Trophoblast cell (in vitro differentiated cells and primary cell): ENCODE measurements at regions not wholly inside any gene's neighbourhood (a gene's known extent, or its start where the extent isn't known, plus 50 kb on each side); places are given as distances from the start of the nearest gene placed in this dataset.
A peak's percentile ranks its signal among the peaks of the same experiment; 100 is the strongest.
"Not testable (repeated sequence)": the region's sequence is repeated elsewhere in the genome, so short reads cannot be mapped to it uniquely, and the experiment has no call there.

Source experiments
- DNase-seq, 2 donors: peaks; one replicate each; pipeline ENCODE4 v3.0.0-alpha.2; 2016
- H2AFZ ChIP-seq: 2 replicates; pipeline ENCODE4 v1.6.1; 2013; ENCODE audit warnings: low read length, moderate library complexity, mild to moderate bottlenecking; ENCODE audit not compliant: insufficient read depth, poor library complexity
- H2AK5ac ChIP-seq: 2 replicates; pipeline ENCODE4 v1.6.1; 2013; ENCODE audit warnings: mild to moderate bottlenecking, low read length
- H2BK120ac ChIP-seq: 2 replicates; pipeline ENCODE4 v1.6.1; 2013; ENCODE audit warnings: low read length, mild to moderate bottlenecking, moderate library complexity; ENCODE audit not compliant: insufficient read depth, poor library complexity
- H2BK12ac ChIP-seq: 2 replicates; pipeline ENCODE4 v1.6.1; 2013; ENCODE audit warnings: mild to moderate bottlenecking, low read length, moderate library complexity
- H2BK5ac ChIP-seq: 2 replicates; pipeline ENCODE4 v1.6.1; 2013; ENCODE audit warnings: low read length, low read depth, moderate library complexity, mild to moderate bottlenecking; ENCODE audit not compliant: poor library complexity
- H3K14ac ChIP-seq: 2 replicates; pipeline ENCODE4 v1.6.1; 2013; ENCODE audit warnings: mild to moderate bottlenecking, low read length
- H3K18ac ChIP-seq: 2 replicates; pipeline ENCODE4 v1.6.1; 2013; ENCODE audit warnings: mild to moderate bottlenecking, low read length
- H3K23ac ChIP-seq: 2 replicates; pipeline ENCODE4 v1.6.1; 2013; ENCODE audit warnings: low read length
- H3K27ac ChIP-seq: 2 replicates; pipeline ENCODE4 v1.5.1; 2013; ENCODE audit warnings: low read depth, mild to moderate bottlenecking, inconsistent platforms, low read length, moderate library complexity
- H3K27me3 ChIP-seq: 2 replicates; pipeline ENCODE4 v1.6.1; 2013; ENCODE audit warnings: inconsistent platforms, mild to moderate bottlenecking, low read length, moderate library complexity; ENCODE audit not compliant: insufficient read depth
- H3K36me3 ChIP-seq, 2 experiments: 1 replicate in 1 of 2; 2 replicates in 1 of 2; pipeline ENCODE4 v1.6.1; 2013; ENCODE audit warnings: low read length in 2 of 2, mild to moderate bottlenecking in 2 of 2, moderate library complexity in 1 of 2; ENCODE audit not compliant: insufficient read depth in 2 of 2, control insufficient read depth in 1 of 2
- H3K4ac ChIP-seq: 2 replicates; pipeline ENCODE4 v1.6.1; 2013; ENCODE audit warnings: low read depth, mild to moderate bottlenecking, low read length, moderate library complexity
- H3K4me1 ChIP-seq, 2 experiments: 1 replicate in 1 of 2; 2 replicates in 1 of 2; pipeline ENCODE4 v1.6.1; 2013; ENCODE audit warnings: low read length in 2 of 2, mild to moderate bottlenecking in 2 of 2, moderate library complexity in 1 of 2; ENCODE audit not compliant: insufficient read depth in 2 of 2, control insufficient read depth in 1 of 2
- H3K4me2 ChIP-seq: 2 replicates; pipeline ENCODE4 v1.6.1; 2013; ENCODE audit warnings: inconsistent platforms, mild to moderate bottlenecking, low read length, moderate library complexity
- H3K4me3 ChIP-seq: 2 replicates; pipeline ENCODE4 v1.5.1; 2013; ENCODE audit warnings: mild to moderate bottlenecking, low read depth, low read length, inconsistent platforms
- H3K79me1 ChIP-seq: one replicate; pipeline ENCODE4 v1.6.1; 2013; ENCODE audit warnings: low read length
- H3K79me2 ChIP-seq: 2 replicates; pipeline ENCODE4 v1.6.1; 2013; ENCODE audit warnings: low read length, mild to moderate bottlenecking; ENCODE audit not compliant: control insufficient read depth, insufficient read depth, poor library complexity
- H3K9ac ChIP-seq: 2 replicates; pipeline ENCODE4 v1.6.1; 2013; ENCODE audit warnings: mild to moderate bottlenecking, low read length
- H3K9me3 ChIP-seq: 2 replicates; pipeline ENCODE4 v1.6.1; 2013; ENCODE audit warnings: low read depth, mild to moderate bottlenecking, control low read depth, inconsistent platforms, low read length; ENCODE audit not compliant: insufficient read depth
- H4K12ac ChIP-seq: 2 replicates; pipeline ENCODE4 v1.6.1; 2013; ENCODE audit warnings: low read depth, mild to moderate bottlenecking, low read length, moderate library complexity
- H4K8ac ChIP-seq: 2 replicates; pipeline ENCODE4 v1.6.1; 2013; ENCODE audit warnings: low read depth, mild to moderate bottlenecking, low read length, moderate library complexity
- H4K91ac ChIP-seq: one replicate; pipeline ENCODE4 v1.6.1; 2013; ENCODE audit warnings: low read depth, mild to moderate bottlenecking, low read length, moderate library complexity
- WGBS: extraction: QIAGEN DNeasy Blood & Tissue Kit; methylation state at CpG from one replicate; pipeline ENCODE4 v1.1.7; 2013; ENCODE audit warnings: missing lambda C conversion rate; ENCODE audit not compliant: insufficient read length, insufficient coverage; ENCODE audit errors: extremely low coverage; 5-methylcytosine and 5-hydroxymethylcytosine counted together

GRCh38 chr7:110563286-110563685 lies 527.6 kb upstream of the LRRN3 start:
- H3K4me3 ChIP-seq, H4K91ac ChIP-seq, H3K4ac ChIP-seq, H3K23ac ChIP-seq, H2AFZ ChIP-seq, H2BK12ac ChIP-seq, H3K79me1 ChIP-seq, H3K27ac ChIP-seq, H3K79me2 ChIP-seq, H3K18ac ChIP-seq, H2BK5ac ChIP-seq, H3K9me3 ChIP-seq, H3K27me3 ChIP-seq, H2AK5ac ChIP-seq, H3K9ac ChIP-seq, H3K4me2 ChIP-seq, H4K12ac ChIP-seq, H3K4me1 ChIP-seq, H3K36me3 ChIP-seq, H3K14ac ChIP-seq, H4K8ac ChIP-seq, H2BK120ac ChIP-seq: not testable (repeated sequence)
- no CpG with 5 or more reads among the region's 18 CpGs for WGBS
- peak; percentile 3 to 23 for DNase-seq

GRCh38 chr7:110564246-110564645 lies 526.7 kb upstream of the LRRN3 start:
- no peak overlapping the region for H3K9ac ChIP-seq
- no peaks in the 10 kb centered on the region for H3K79me2 ChIP-seq
- no peak overlapping the region for H3K4me2 ChIP-seq
- H4K91ac ChIP-seq, result no peak overlapping the region
- no peak overlapping the region for H3K4ac ChIP-seq
- H2AK5ac ChIP-seq, result no peak overlapping the region
- no peaks in the 10 kb centered on the region for H3K4me1 ChIP-seq
- no peak overlapping the region for H3K27ac ChIP-seq
- H3K27me3 ChIP-seq, result no peaks in the 10 kb centered on the region
- H3K9me3 ChIP-seq, result no peaks in the 10 kb centered on the region
- DNase-seq, result no peak
- no peak overlapping the region for H2BK120ac ChIP-seq
- no peaks in the 10 kb centered on the region for H3K79me1 ChIP-seq
- H4K12ac ChIP-seq, result no peak overlapping the region
- H2BK12ac ChIP-seq, result no peak overlapping the region
- no peak overlapping the region for H2BK5ac ChIP-seq
- no peaks in the 10 kb centered on the region for H3K36me3 ChIP-seq
- H3K14ac ChIP-seq, result no peak overlapping the region
- no peak overlapping the region for H2AFZ ChIP-seq
- H4K8ac ChIP-seq, result no peak overlapping the region
- no peak overlapping the region for H3K18ac ChIP-seq
- H3K23ac ChIP-seq, result no peak overlapping the region
- no peak overlapping the region for H3K4me3 ChIP-seq

- no peaks in the 10 kb centered on the region for H3K4me1 ChIP-seq
- H3K4me2 ChIP-seq, result no peak overlapping the region
- no peak overlapping the region for H2BK5ac ChIP-seq
- no peaks in the 10 kb centered on the region for H3K27me3 ChIP-seq
- WGBS, result no CpG with 5 or more reads among the region's 3 CpGs
- no peaks in the 10 kb centered on the region for H3K79me2 ChIP-seq
- no peak overlapping the region for H4K8ac ChIP-seq
- peak; percentile 36 to 58 for DNase-seq
- H3K14ac ChIP-seq, result no peak overlapping the region
- H3K9me3 ChIP-seq, result no peaks in the 10 kb centered on the region
- H3K27ac ChIP-seq, result no peak overlapping the region
- no peak overlapping the region for H3K18ac ChIP-seq
- no peak overlapping the region for H4K91ac ChIP-seq
- no peak overlapping the region for H2BK120ac ChIP-seq
- H3K79me1 ChIP-seq, result no peaks in the 10 kb centered on the region
- H2AFZ ChIP-seq, result no peak overlapping the region
- no peak overlapping the region for H2AK5ac ChIP-seq
- no peak overlapping the region for H3K4ac ChIP-seq
- no peaks in the 10 kb centered on the region for H3K36me3 ChIP-seq
- no peak overlapping the region for H3K4me3 ChIP-seq
- no peak overlapping the region for H3K9ac ChIP-seq
- H3K23ac ChIP-seq, result no peak overlapping the region
- H2BK12ac ChIP-seq, result no peak overlapping the region
- no peak overlapping the region for H4K12ac ChIP-seq
Measured at GRCh38 chr7:110568388-110568787, 522.5 kb upstream of the LRRN3 start.

GRCh38 chr7:110568932-110569331 lies 522.0 kb upstream of the LRRN3 start:
- Histone ChIP-seq H3K4ac (no peak overlapping the region), H2BK12ac (no peak overlapping the region), H3K18ac (no peak overlapping the region), H2BK5ac (no peak overlapping the region), H3K27me3 (no peaks in the 10 kb centered on the region), H3K9ac (no peak overlapping the region), H3K79me2 (no peaks in the 10 kb centered on the region), H3K23ac (no peak overlapping the region), H2AK5ac (no peak overlapping the region), H2AFZ (no peak overlapping the region), H3K14ac (no peak overlapping the region), H3K4me2 (no peak overlapping the region), H4K12ac (no peak overlapping the region), H3K4me3 (no peak overlapping the region), H4K8ac (no peak overlapping the region), H3K79me1 (no peaks in the 10 kb centered on the region), H3K4me1 (no peaks in the 10 kb centered on the region), H4K91ac (no peak overlapping the region), H3K27ac (no peak overlapping the region), H3K9me3 (no peaks in the 10 kb centered on the region), H3K36me3 (no peaks in the 10 kb centered on the region), H2BK120ac (no peak overlapping the region)
- no peak for DNase-seq
- no CpG with 5 or more reads among the region's 6 CpGs for WGBS
